SK-N-MC (cell line): ENCODE measurements at regions not wholly inside any gene's neighbourhood (a gene's known extent, or its start where the extent isn't known, plus 50 kb on each side); places are given as distances from the start of the nearest gene placed in this dataset.

Experiments used
- DNase-seq: peaks from one replicate; pipeline ENCODE4 v3.0.0-alpha.2; 2011; ENCODE audit warnings: low read depth, low spot score
- H3K27ac ChIP-seq: fragments of 200-600 bp; sonication (generic); 2 replicates; pipeline ENCODE4 v1.5.1; 2016; ENCODE audit warnings: mixed run types
- H3K36me3 ChIP-seq: fragments of 200-600 bp; sonication (generic); 2 replicates; pipeline ENCODE4 v1.6.1; 2017; ENCODE audit warnings: antibody characterized with exemption, low read length, mixed read lengths; ENCODE audit not compliant: insufficient read depth
- H3K4me3 ChIP-seq: fragments of 200-600 bp; sonication (generic); 2 replicates; pipeline ENCODE4 v1.5.1; 2016
- H3K9ac ChIP-seq: fragments of 200-600 bp; sonication (generic); 2 replicates; pipeline ENCODE4 v1.8.0; 2017; ENCODE audit warnings: mixed run types, mixed read lengths; ENCODE audit not compliant: insufficient read length
- H3K9me3 ChIP-seq: fragments of 200-600 bp; sonication (generic); 2 replicates; pipeline ENCODE4 v1.6.1; 2017; ENCODE audit warnings: low read depth, mild to moderate bottlenecking, antibody characterized with exemption, low read length, moderate library complexity, mixed read lengths
- EZH2 ChIP-seq: fragments of 200-600 bp; sonication (generic); IDR thresholded peaks from one replicate; pipeline ENCODE4 v1.6.1; 2017; ENCODE audit warnings: antibody characterized with exemption
- FOXP2 ChIP-seq: optimal IDR thresholded peaks from 2 replicates; pipeline ENCODE3; 2011; ENCODE audit warnings: mild to moderate bottlenecking, moderate library complexity; ENCODE audit not compliant: insufficient read depth; ENCODE audit errors: extremely low read length, control extremely low read depth
- POLR2AphosphoS5 ChIP-seq: IDR thresholded peaks from 2 replicates; pipeline ENCODE4 v1.6.1; 2012; ENCODE audit warnings: mild to moderate bottlenecking, low read depth, low read length, borderline replicate concordance

DNA sequence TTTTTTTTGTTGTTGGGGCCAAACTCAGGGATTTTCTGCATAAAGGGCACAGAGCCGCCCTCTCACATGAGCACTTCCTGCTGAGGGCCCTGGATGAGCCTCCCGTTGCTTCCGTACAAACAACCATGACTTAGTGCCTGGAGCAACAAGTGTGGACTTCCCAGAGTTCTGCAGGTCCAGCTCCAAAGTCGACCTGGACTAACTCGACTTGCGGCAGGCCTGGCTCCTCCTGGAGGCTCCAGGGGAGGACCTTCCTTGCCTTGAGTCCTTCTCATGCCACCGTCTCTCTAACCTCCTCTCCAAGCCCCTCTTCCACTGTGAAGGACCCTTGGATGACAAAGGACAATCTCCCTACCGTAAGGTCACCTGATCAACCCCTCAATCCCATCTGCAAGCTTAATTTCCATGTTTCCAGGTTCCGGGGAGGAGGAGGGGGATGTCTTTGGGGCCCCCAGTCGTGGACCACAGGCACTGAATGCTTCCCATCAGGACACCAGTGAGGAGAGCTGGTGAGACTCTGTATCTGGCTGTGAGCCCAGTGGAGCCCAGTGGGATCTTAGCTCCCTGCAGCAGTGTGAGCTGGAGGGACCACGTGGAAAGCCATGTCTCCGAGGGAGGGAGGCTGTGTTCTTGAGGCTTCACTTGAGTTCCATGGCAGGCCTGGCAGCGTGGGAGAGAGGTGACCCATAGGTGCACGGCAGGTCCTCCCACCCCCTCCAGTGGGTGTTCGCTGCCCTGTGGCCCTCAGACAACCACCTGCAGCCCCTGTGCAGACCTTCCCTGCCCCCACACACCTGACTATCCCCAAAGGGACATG, 199.5 kb upstream of the PPP2R2D start:
- TF ChIP-seq POLR2AphosphoS5 (no peak), EZH2 (no peak), FOXP2 (no peak)
- H3K9me3 ChIP-seq, result no peaks in the 10 kb centered on the region
- no peaks in the 10 kb centered on the region for H3K36me3 ChIP-seq
- DNase-seq, result no peak
- no peak overlapping the region for H3K4me3 ChIP-seq
- no peak overlapping the region for H3K27ac ChIP-seq
- no peak overlapping the region for H3K9ac ChIP-seq

DNA sequence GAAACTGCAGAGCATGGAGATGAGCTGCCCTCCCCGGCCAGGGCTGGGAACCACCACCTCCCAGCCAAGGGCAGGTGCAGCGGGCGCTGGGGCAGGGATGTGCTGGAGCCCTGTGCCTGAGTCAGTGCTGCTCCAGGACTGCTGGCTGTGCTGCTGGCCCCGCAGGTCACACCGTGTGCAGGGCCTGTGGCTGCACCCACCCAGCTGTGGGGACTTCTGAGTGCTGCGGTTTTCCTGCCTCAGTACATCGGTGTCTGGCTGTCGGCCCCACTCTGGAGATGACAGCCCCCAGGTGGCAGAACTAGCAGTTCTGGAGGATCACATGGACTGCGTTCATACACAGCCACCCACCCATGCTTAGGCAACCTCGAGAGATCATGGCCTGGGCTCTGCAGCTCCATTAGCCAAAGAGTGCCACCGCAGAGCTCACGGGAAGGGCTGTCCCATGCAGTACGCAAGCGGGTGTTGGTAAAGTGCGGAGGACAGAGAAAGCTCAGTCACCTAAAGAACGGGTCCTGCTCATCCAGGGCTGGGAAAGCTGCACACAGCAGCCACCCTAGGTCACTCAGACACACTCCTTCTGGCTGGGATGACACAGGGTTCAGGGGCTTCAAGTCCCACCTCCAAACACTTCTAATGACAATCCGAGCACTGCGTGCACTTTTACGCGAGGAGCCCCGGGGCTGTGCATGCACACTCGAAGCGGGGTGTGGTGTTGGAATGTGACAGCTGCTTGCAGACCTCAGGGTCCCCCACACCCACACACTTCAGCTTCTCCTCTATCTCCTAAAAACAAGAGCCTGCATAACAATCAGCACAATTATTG, 198.1 kb upstream of the PPP2R2D start:
- Histone ChIP-seq H3K36me3 (no peaks in the 10 kb centered on the region), H3K9ac (no peak overlapping the region), H3K4me3 (no peak overlapping the region), H3K27ac (no peak overlapping the region), H3K9me3 (no peaks in the 10 kb centered on the region)
- TF ChIP-seq FOXP2, result no peak
- TF ChIP-seq POLR2AphosphoS5, result no peak
- TF ChIP-seq EZH2, result no peak
- DNase-seq, result no peak

DNA sequence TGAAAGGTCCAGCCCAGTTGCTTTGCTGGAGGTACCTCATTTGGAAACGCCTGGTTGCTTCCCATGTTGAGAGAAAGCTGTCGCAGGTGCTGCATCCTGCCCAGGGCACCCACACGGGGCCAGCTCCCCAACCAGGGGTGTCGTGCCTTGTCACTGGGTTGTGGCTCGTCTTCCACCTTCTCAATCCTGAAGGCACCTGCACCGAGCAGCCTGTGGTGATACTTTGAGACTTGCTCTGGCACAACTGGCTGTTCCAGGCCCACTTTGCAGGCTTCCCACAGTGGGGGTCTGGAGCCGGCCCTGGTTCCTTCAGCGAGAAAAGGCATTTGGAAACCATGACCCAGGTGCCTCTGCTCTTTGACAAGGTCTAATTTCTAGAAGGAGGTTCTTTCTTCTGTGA, 197.3 kb upstream of the PPP2R2D start:
- TF ChIP-seq POLR2AphosphoS5 (no peak), FOXP2 (no peak), EZH2 (no peak)
- no peak overlapping the region for H3K4me3 ChIP-seq
- no peaks in the 10 kb centered on the region for H3K9me3 ChIP-seq
- no peak overlapping the region for H3K27ac ChIP-seq
- H3K9ac ChIP-seq, result no peak overlapping the region
- no peak for DNase-seq
- H3K36me3 ChIP-seq, result no peaks in the 10 kb centered on the region

GRCh38 chr10:131703941-131704340, 196.9 kb upstream of the PPP2R2D start:
- DNase-seq, result no peak
- no peaks in the 10 kb centered on the region for H3K36me3 ChIP-seq
- H3K9me3 ChIP-seq, result no peaks in the 10 kb centered on the region
- H3K27ac ChIP-seq, result no peak overlapping the region
- no peak overlapping the region for H3K4me3 ChIP-seq
- TF ChIP-seq FOXP2 (no peak), POLR2AphosphoS5 (no peak), EZH2 (no peak)
- H3K9ac ChIP-seq, result no peak overlapping the region

- Histone ChIP-seq H3K9me3 (no peaks in the 10 kb centered on the region), H3K27ac (no peak overlapping the region)
- TF ChIP-seq EZH2 (no peak), POLR2AphosphoS5 (no peak), FOXP2 (no peak)
Measured at GRCh38 chr10:131706476-131706875, 194.3 kb upstream of the PPP2R2D start.

GRCh38 chr10:131706952-131707351, 193.9 kb upstream of the PPP2R2D start:
- TF ChIP-seq POLR2AphosphoS5, result no peak
- no peak for TF ChIP-seq EZH2
- TF ChIP-seq FOXP2, result no peak
- Histone ChIP-seq H3K27ac (no peak overlapping the region), H3K4me3 (no peak overlapping the region), H3K36me3 (no peaks in the 10 kb centered on the region), H3K9ac (no peak overlapping the region), H3K9me3 (no peaks in the 10 kb centered on the region)
- no peak for DNase-seq

More at GRCh38 chr10:131706476-131706875, 194.3 kb upstream of the PPP2R2D start:
- Histone ChIP-seq H3K36me3 (no peaks in the 10 kb centered on the region), H3K9ac (no peak overlapping the region), H3K4me3 (no peak overlapping the region)
- no peak for DNase-seq

DNA sequence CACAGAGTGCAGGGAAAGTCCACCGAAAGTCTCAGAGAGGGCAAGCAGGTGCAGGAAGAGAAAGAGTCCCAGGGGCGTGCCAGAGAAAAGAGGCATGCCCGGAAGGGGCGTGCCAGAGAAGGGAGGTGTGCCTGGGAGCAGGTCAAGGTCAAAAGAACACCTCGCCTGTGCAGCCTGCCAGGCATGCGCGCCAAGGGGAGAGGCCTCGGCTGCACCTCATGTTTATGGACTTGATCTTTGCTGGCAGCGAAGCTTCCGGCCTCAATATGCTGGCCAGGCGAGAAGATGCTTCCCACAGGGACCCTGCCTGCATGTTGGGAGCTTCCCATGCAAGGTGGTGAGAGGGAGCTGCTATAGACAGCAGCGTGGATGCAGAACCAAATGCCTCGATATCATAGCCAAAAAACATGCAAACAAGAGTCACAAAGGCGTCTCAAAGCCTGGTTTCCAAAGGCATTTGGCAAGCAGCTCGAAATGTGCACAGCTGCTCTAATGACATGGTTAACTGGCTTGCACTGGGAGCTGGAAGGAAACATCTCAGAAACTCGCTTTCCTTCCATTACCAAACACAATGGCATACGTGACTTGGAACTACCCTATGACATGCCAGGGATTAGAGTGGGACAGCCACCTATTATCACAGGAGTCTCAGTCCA, 192.5 kb upstream of the PPP2R2D start:
- DNase-seq, result no peak
- H3K27ac ChIP-seq, result no peak overlapping the region
- H3K9ac ChIP-seq, result no peak overlapping the region

DNA sequence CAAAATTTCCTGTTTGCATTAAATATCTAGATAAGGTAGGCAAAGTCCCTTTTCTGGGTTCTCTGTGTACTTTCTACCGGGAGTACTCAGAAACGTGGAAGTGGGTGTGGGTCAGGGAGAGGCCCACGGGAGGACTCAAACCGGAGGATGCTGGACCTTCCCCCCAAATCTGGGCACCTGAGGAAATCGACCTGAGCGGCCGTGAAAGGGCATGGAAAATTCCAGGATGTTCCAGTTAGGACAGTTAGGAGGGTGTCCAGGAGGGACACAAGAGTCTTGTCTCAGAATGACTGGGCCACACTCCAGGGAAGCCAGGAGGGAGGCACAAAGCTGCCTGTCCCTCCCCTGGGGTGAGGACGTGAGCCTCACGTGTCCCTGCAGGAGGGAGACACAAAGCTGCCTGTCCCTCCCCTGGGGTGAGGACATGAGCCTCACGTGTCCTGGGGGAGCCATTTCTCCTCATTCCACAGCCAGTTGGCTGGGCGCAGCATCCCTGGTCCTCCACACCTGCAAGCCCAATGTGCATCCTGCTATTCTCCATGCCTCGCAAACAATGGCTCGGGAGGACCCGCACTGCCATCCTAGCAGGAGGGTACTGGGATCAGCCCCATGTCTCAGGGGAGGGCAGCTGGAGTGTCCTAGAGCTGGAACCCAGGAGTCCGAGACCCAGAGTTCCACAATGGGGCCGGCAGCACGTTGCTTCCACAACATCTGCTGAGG, 190.5 kb upstream of the PPP2R2D start:
- H3K9me3 ChIP-seq, result no peaks in the 10 kb centered on the region
- no peak for DNase-seq
- TF ChIP-seq FOXP2, result no peak
- TF ChIP-seq EZH2, result no peak
- no peak overlapping the region for H3K27ac ChIP-seq
- no peak overlapping the region for H3K9ac ChIP-seq
- no peaks in the 10 kb centered on the region for H3K36me3 ChIP-seq
- H3K4me3 ChIP-seq, result no peak overlapping the region

More for the DNA sequence above, 192.5 kb upstream of the PPP2R2D start:
- H3K36me3 ChIP-seq, result no peaks in the 10 kb centered on the region
- no peak overlapping the region for H3K4me3 ChIP-seq
- H3K9me3 ChIP-seq, result no peaks in the 10 kb centered on the region
- TF ChIP-seq POLR2AphosphoS5 (no peak), EZH2 (no peak), FOXP2 (no peak)

DNA sequence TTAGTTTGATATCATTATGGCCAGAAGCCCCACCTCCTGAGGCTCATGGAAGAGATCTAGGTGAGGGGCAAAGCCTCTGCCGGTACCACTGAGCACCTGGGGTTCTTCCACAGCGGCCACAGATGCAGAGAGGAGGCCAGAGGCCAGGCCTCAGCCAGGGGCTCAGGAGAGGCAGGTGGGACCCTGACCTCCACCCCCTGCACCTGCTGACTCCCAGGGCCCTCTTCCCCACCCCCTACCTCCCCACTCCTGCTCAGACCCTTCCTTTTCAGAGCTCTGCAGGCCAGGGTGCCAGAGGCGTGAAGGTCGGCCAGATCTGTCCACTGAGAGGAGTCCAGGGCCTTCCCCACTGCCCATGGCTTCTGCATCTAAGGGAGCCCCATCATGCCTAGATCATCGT, 178.7 kb upstream of the PPP2R2D start:
- Histone ChIP-seq H3K36me3 (no peaks in the 10 kb centered on the region), H3K27ac (no peak overlapping the region), H3K4me3 (no peak overlapping the region), H3K9me3 (no peaks in the 10 kb centered on the region), H3K9ac (no peak overlapping the region)
- TF ChIP-seq POLR2AphosphoS5, result no peak
- TF ChIP-seq EZH2, result no peak
- no peak for TF ChIP-seq FOXP2
- no peak for DNase-seq
